Putamen (tissue), 1 donor: ENCODE measurements at regions not wholly inside any gene's neighbourhood (a gene's known extent, or its start where the extent isn't known, plus 50 kb on each side); places are given as distances from the start of the nearest gene placed in this dataset.
A peak's percentile ranks its signal among the peaks of the same experiment; 100 is the strongest.

Experiments used
- DNase-seq: peaks from one replicate; pipeline ENCODE4 v3.0.0-alpha.2; 2016; ENCODE audit warnings: low spot score

- DNase-seq: no peak
Observed at GRCh38 chr1:227449741-227450441, 113.5 kb upstream of the ZNF678 start.

- no peak for DNase-seq
Observed at GRCh38 chr1:227449051-227449450, 114.3 kb upstream of the ZNF678 start.

GRCh38 chr1:227447531-227447990 is 115.8 kb upstream of the ZNF678 start:
- no peak for DNase-seq

- no peak for DNase-seq
Observed at GRCh38 chr1:227445746-227446145, 117.6 kb upstream of the ZNF678 start.

- DNase-seq: no peak
Observed at GRCh38 chr1:227445092-227445674, 118.2 kb upstream of the ZNF678 start.

GRCh38 chr1:227440182-227440581 is 121.9 kb upstream of the CDC42BPA start:
- no peak for DNase-seq

- peak; percentile 61 for DNase-seq
Observed at GRCh38 chr1:227437495-227438008, 119.3 kb upstream of the CDC42BPA start.

- no peak for DNase-seq
Observed at GRCh38 chr1:227434808-227435444, 116.6 kb upstream of the CDC42BPA start.

- DNase-seq: no peak
Observed at GRCh38 chr1:227433663-227434341, 115.5 kb upstream of the CDC42BPA start.

- DNase-seq: no peak
Observed at GRCh38 chr1:227432981-227433380, 114.7 kb upstream of the CDC42BPA start.

GRCh38 chr1:227432181-227432535 is 113.9 kb upstream of the CDC42BPA start:
- DNase-seq: no peak

- DNase-seq: no peak
Observed at GRCh38 chr1:227429447-227430359, 111.4 kb upstream of the CDC42BPA start.

- no peak for DNase-seq
Observed at GRCh38 chr1:227428803-227429202, 110.5 kb upstream of the CDC42BPA start.

GRCh38 chr1:227427411-227427810 is 109.1 kb upstream of the CDC42BPA start:
- no peak for DNase-seq

GRCh38 chr1:227424953-227425352 is 106.7 kb upstream of the CDC42BPA start:
- DNase-seq: no peak

- no peak for DNase-seq
Observed at GRCh38 chr1:227424159-227424680, 105.9 kb upstream of the CDC42BPA start.

GRCh38 chr1:227422581-227422980 is 104.3 kb upstream of the CDC42BPA start:
- no peak for DNase-seq

GRCh38 chr1:227420147-227420546 is 101.9 kb upstream of the CDC42BPA start:
- DNase-seq: no peak

GRCh38 chr1:227417756-227418480 is 99.6 kb upstream of the CDC42BPA start:
- DNase-seq: no peak

- DNase-seq: no peak
Observed at GRCh38 chr1:227416156-227416830, 98.0 kb upstream of the CDC42BPA start.
